CD4-positive, alpha-beta T cell treated with Interleukin-15 for 1 hour (primary cell): ENCODE measurements at regions not wholly inside any gene's neighbourhood (a gene's known extent, or its start where the extent isn't known, plus 50 kb on each side); places are given as distances from the start of the nearest gene placed in this dataset.

Source experiments
- DNase-seq: peaks from one replicate; pipeline ENCODE4 v3.0.0-alpha.2; 2020

DNA sequence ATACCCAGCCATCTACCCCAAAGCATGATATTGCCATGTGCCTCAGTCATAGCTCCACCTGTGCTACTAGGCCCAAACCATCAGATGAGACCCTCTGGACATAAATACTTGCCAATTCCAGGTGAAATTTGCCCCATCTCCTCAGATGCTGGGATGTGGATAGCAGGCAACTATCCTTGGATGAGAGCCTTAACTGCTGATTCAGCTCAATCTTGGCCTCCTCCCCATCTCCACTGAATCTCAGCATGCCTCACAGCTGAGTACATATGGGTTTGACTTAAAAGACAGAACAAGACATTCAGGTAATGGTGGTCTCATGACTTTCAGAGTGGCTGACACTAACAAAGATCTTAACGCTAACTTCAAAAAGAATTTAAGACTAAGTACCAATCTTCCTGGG, 50.8 kb upstream of the KLHL13 start:
- no peak for DNase-seq

DNA sequence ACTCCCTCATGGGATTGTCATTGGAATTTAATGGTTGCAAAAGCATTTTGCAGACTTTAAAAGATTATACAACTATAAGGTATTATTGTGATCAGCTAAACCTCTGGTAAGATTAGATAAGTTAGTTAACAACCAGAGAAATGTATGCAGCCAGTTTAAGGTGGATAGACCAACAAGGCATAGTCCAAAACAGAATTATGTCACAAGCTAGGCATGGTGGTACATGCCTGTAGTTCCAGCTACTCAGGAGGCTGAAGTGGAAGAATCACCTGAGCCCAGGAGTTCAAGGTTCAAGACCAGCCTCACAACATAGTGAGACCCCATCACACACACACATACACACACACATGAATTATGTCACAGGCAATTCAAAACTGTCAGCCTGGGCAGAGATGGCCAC, 54.7 kb upstream of the KLHL13 start:
- no peak for DNase-seq

DNA sequence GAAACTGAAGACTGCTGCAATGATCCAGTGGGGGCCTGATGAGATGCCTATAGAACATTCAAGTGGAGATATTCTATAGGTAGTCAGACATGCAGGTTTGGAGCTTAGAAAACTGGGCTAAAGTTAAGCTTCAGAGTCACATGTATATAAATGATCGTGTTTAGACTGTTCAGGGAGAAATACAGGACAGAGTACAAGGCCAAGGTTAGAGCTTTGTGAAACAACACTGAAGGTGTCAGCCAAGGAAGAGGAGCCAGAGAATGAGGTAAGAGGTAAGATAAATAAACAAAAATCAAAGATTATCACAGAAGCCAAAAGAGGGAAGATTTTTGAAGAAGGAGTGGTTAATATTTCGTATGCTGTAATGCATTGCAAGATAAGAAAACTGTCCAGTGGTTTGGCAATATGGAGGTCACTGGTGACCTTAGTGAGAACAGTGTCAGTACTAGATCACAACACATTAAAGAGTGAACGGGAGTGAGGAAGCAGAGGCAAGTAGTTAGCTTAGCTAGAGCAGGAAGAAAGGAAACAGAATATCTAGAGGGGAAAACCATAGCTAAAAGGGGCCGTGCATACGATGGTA, 58.0 kb upstream of the KLHL13 start:
- DNase-seq, result no peak

DNA sequence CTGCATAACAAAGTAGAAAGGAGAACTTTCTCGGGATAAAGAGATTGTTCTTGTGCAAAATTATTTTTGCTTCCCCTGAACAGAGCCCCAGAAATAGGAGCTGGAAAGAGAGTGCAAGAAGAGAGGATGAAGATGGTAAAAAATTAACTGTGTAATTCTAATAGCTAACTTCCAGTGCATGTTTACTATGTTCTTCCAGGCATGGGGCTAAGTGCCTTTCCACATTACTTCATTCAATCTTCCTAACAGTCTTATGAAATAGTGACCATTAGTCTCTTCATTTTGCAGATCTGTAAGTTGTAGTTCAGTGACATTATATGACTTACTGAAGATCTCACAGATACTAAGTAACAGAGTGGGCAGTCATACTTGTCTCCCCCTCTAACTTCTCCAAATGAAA, 61.1 kb upstream of the KLHL13 start:
- no peak for DNase-seq

DNA sequence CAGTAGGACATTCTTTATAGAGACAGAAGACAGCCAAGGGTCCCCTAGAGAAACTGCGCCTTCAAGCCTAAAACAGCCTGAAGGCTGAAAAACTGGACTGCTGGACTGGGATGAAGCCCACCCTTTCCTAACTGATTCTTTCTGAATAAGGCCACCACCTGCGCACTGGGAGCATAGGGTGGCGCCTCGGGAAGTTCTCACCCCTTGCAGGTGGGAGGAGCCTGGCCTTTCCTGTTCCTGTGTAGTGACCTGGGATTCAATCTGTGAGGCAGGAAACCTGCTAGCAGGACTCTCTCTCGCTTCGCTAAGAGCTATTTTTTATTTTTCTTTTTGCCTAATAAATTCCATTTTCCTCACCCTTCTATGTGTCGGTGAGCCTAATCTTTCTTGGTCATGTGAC, 61.8 kb upstream of the KLHL13 start:
- DNase-seq, result no peak

DNA sequence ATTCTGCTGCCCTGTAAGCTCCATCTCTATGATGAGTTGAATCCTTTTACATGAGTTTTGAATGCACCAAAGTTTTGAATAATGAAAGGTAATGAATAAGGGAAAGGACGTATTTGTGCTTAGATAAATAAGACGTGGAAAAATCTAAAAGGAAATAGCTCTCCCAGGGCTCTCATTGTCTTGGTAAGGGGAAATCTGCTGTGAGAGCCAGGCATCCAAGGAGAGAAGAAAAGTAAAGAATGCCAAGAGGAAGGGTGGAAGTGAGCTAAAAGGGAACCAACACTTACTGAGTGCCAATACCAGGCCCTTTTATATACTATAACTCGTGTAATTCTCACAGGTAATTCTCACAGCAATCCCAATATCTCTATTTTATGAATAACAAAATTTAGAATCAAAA, 62.6 kb upstream of the KLHL13 start:
- DNase-seq, result no peak

DNA sequence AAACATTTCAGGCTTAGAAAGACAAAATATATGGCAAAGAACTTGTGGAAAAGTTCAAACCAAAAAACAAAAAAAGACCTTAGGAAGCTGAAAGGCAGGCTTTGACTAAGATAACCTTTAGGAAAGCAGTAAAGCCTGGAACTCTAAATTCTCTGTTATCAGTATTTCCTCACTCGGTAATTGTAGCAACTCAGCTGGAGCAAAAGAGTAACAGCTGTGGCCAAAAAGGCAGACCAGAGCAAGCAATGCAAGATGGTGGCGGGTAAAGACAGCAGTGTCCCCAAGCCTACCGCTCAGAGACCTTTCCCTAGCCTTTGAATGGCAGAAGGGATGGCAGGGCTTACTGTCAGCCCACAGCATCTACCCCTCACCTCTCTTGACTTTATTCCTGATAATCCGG, 63.1 kb upstream of the KLHL13 start:
- DNase-seq, result no peak

DNA sequence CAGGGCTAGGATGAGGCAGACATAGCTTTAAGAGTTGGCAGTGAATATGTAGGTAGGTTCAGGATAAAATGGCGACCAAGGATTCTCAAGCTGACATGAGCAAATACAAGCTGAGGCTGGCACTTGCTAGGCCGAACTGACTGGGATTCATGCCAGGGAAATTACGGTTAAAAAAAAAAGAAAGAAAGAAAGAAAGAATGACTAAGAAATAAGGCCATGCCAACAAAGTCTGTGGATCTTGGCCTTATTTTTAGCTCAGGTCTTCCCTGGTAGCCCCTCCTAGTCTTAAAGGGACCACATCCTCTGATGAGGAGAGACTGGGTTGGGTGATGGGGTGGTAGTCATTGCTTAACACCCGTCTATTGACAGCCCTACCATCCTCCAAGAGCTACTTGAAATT, 64.4 kb upstream of the KLHL13 start:
- DNase-seq, result no peak

DNA sequence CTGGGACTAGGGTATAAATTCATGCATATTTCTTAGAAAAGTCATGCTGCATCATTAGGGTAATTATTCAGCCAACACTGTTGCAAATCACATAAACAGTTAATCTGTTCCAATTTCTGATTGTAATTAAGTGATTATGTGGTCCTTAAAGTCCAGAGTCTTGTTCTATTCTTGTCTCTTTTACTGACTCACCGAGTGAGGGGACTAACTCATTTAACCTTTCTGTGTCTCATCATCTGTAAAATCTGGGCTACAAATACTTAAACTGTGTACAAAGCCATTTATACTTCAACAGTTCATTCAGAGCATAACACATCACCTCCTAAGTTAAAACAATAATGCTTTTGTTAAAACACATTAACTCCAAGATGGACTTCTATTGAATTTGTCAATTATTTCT, 65.4 kb upstream of the KLHL13 start:
- no peak for DNase-seq

DNA sequence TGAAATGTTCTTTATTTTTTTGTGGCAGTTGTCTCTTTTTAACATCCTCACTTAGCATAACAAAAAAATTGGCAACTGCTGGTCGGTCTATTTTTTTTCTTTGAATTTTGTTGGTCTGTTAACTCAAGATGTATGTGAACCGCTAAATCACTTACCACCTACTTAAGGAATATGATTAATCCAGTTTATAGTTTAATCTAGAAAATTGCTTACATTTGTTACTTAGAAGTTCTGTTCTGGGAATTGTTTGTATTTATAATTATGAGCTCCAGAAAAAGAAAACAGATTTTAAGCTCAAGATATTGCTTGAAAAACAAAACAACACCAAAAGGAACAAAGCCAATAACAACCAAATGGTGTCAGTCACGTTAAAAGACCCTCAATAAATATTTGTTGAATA, 66.1 kb upstream of the KLHL13 start:
- DNase-seq, result no peak

DNA sequence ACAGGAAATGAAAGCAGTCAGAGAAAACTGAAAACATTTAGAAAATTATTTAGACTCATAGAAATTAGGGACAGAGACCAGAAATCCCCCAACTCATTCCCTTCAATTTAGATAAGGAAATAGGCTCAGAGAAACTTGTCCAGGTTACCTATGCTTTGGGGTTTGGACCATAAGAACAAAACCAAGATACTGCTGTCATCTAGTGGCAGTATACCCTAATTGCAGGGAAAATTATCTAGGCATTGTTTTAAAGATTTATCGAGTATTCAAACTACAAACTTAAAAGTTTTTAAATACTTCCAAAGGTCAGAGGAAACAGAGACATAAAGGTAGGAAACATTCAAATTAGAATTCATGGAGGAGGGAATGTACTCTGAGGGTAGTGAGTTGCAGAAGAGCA, 67.0 kb upstream of the KLHL13 start:
- no peak for DNase-seq

DNA sequence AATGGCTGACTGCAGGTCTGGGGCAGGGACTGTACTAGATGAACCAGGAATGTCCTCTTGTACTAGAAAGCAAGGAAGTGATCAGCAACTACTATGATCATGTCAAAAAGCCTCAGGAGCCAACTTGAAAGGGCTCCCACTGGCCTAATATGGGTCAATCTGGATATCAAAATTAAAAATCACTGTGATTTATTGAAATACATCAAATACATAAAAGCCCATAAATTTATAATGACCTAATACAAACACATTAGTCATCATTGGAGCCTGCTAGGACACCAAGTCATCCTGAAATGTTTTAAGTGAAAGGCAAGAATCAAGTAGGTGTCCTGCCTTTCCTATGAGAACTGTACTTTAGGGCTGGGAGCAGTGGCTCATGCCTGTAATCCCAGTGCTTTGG, 70.5 kb upstream of the KLHL13 start:
- no peak for DNase-seq

DNA sequence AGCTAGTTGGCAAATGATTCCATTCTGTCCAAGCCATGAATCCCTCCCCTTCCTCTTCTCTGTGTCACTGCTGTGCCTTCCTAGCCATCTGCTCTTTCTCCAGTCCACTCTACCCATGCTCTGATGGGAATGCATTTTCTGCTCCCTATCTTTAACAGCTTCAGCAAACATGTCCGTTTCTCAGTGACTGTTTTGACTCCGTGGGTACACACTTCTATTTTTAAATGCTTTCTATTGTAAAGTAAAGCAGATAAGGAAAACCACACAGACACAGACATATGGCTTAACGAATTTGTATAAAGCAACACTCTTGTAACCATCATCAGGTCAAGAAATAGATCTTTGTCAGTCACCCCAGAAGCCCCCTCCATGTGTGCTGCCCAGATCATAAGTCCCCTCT, 72.4 kb upstream of the KLHL13 start:
- DNase-seq, result no peak

DNA sequence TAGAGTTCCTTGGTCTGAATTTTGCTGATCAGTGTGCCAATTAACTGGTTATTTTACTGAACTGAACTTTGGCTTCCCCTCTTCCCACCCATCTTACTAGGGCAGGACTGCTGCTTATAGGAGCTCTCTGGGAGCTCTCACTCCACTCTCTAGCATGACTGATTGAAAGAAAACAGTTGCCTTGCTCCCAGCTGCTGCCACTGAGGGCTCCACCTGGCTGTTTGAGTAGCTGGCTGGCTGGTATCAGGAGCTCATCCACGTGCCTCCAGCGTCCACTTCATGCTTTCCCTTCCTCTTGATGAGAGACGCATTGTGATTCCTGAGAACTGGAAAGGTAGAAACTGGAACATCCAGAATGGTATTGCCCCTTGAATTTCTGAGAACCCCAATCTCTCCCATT, 73.0 kb upstream of the KLHL13 start:
- no peak for DNase-seq

DNA sequence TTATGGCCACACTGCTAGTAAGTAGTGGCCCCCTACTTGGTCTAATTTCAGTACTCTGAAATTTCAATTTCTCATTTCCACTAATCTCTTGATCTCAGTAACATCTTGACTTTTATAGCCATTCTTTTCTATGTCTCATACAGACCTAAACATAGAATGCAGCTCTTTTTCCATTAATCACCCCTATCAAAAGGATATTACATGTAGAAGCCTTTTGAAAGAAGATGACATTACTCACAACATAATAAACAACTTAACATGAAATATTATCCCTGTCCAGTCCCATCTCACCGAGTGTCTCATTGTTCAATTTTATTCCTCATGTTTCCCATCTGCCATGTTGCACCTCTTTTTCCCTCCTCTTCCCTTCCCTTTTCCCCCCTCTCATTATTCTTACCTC, 81.1 kb upstream of the KLHL13 start:
- no peak for DNase-seq

DNA sequence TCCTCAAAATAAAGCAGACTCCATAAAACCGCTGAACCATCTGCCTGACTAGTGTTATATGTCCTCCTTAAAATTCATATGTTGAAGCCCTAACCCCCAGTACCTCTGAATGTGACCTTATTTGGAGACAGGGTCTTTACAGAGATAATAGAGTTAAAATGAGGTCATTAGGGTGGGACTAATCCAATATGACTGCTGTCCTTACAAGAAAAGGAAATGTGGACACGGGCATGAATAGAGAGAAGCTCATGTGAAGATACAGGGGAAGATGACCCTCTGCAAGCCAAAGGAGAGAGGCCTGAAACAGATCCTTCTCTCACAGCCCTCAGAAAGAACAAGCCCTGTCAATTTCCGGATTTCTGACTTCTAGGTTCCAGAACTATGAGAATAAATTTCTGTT, 82.0 kb upstream of the KLHL13 start:
- DNase-seq, result no peak

DNA sequence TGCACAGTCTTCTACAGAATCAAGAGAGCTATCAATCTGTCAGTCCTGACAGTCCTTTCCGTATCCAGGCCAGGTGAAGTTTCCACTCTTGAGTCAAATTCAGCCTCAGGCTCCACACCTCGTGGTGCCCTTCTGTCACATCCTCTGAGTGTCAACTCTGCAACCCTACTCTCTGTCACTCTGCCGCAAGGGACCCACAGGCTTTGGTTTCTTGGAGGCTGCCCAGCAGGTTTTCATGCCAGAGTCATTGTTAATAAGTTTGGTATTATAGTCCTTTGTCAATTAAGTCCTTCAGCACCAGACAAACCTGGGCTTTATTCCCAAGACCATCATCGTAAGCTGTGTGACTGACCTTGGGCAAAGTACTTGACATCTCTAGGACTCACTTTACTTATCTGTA, 83.4 kb upstream of the KLHL13 start:
- no peak for DNase-seq

DNA sequence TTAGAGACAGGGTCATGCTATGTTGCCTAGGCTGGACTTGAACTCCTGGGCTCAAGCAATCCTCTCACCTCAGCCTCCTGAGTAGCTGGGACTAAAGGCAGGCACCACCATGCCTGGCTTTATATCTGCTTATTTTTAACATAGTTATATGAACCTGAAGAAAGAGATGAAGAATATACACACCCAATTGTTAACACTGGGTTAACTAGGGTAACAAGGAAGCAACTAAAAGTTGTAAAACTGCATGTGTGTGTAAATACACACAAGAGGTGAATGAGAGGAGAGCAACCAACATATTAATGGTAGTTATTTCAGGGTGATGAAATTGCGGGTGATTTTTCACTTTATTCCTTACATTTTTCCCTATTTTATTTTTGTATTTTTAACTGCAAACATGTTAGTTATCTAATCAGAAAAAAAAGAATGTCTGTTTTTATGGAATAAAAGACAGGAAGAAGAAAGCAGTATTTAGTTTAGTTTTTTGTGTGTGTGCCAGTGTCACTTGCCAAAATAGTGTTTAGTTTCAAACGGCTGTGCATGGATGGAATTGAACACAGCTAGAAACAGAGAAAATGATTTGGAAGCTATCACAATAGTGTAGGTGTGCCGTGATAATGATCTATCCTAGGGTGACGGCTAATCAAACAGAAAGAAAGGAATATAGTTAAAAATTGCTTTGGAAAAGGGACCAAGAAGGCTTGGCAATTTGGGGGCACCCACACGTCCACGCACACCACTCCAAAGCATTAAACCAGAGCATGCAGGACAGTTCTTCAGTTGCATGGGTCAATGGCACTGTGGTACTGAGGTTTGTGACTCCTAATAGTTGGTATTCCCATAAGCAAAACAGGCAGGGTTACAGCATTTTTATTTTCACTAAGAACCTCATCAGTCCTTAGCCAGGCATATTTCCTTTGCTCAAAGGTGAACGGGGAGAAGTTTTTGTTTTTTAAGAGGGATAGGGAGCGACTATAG, 89.1 kb upstream of the KLHL13 start:
- no peak for DNase-seq

DNA sequence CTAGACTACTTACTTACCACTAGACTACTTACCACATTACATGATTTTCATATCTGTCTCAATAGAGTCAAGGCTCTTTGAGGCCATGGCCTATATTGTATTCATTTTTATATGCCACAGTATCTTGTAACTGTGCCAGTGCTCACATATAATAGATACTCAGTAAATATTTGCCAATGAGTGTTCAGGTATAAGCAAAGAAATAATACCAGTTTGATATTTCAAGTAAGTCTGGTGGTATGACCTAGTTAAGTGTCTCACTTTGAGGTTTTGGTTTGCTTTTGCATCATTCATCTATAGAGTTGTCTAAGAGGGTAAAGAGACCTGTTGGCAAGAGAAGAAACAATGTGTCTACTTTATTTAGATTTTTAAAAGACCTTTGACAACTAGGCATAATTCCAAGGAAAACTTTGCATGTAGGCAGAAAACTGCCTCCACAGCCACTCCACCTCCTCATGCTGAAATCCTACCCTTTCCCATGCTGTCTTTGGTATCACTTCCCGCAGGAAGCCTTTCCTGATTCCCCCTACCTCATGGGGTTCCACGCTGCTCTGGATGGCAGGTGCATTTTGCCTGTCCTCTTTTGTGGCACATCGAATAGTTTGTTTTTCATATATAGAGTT, 91.3 kb upstream of the KLHL13 start:
- no peak for DNase-seq

DNA sequence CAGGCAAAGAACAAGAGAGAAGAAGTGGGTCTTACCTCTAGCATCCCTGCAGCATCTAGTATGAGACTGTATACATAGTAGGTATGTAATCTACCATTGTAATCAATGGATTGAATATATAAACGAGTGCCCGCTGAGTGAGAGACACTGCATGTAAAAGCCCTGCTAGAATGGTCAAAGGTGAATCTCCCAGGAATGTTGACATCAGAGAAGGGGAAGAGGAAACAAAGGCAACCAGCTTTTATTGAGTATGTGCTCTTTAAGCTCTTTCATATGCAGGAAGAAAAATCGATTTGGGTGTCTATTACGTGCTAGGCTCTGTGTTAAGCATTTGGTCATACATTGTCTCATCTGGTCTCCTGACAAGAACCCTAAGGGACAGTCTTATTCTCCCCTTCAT, 91.9 kb upstream of the KLHL13 start:
- no peak for DNase-seq

DNA sequence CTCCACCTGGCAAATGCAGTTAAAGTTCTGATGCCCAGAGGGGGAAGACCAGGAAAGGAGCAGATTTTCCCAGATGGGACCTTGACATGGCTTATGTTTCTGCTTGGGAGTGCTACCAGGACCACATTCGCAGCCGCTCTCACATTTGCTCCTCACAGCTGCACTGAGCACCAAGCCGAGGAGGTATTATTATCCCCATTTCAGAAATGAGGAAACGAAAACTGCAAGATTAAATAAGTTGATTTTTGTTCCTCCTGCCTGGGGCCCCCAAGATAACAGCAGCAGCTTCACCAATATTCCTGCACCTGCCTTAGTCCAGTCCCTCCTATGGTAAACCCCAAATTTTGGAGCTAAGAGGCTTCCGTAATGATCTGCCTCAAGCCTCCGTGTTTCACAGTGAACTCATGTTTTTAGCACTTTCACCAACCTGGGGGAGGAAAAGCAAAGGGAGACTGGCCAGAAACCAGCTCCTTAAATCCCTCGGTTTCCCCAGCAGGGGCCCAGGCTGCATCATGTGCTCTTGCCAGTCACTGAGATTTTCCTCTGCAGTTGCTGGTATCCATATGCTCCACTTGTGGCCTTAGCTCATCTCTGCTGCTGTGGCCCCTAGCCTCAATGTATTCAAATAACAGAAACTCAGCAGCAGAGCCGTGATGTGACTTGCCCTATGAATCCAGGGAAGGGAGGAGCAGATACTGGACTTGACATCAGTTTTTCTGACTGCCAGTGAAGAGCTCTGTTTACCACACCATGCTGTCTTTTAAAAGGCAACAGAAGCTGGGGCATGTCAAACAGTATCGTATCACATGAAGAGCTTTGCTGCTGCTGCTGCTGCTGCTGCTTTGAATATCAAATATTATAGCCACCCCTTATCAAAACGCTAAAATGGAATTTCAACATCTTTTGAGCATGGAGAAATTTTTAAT, 95.5 kb upstream of the KLHL13 start:
- DNase-seq, result no peak

DNA sequence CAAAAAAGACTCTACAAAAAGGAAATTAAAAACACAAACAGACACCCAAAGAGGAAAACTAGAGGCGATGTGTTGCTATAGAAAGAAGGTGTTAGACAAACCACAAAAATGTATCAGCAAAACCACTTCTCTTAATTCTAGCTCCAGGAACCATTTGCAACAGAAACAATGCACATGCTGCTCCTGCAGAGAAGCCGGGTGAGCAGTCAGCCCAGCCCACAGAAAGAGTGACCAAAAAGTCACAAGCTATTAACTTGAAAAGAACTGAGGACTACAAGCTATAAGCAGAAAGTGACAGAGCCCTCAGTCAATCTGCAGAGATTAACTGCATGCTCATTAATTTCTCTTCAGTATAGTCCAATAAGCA, 96.2 kb upstream of the KLHL13 start:
- no peak for DNase-seq

DNA sequence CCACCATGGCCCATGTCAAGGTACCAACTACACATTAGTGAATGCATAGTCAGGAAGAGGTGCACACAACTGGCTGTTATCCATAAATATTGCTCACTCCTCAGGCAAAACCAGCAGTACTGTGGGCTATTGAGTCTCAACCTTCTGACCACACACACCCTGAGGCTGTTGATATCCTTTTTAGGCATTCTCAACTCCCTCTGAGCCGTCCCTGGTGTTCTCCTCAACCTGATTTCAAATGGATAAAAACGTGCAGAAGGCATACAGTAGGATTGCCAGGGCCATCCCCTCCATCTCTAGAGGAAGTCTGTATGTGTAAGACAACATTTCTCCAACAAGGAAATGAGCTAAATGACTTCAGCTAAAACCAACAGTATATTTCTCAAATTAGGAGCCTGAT, 98.7 kb upstream of the KLHL13 start:
- DNase-seq, result no peak
